ENCODE measurements at regions not wholly inside any gene's neighbourhood (a gene's known extent, or its start where the extent isn't known, plus 50 kb on each side); places are given as distances from the start of the nearest gene placed in this dataset.
A peak's percentile ranks its signal among the peaks of the same experiment; 100 is the strongest.

DNA sequence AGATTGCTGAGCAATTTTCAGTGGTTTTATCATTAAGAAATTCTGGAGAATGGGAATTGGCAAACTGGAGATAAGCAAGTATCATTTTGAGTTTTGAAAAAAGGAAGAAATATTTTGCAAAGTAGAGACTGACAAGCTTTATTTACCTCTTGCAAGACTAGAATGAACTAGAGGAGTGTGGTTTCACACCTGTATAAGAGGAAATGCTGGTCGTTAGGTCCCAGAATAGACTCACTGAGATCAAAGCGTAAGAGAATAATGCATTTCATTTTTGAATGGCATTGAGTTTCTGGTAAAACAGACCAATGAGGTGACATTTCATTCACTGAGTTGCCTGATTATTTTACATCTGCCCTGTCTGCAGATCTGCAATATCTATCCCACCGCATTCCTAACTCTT, 308.1 kb downstream of the ADGRL2 start:
- TF ChIP-seq CTCF (conservative IDR thresholded peaks at IDR 0.05; ENCODE audit: low read depth) = no peak
- H3K27ac ChIP-seq = no peak overlapping the region
- CTCF ChIA-PET = no interaction called here
- POLR2A ChIA-PET (ENCODE audit: low non-redundant PET) = no interaction called here
- no peak for DNase-seq (ENCODE audit: low spot score)

GRCh38 chr1:82106672-82107071, 305.9 kb downstream of the ADGRL2 start:
- no peak for TF ChIP-seq CTCF (conservative IDR thresholded peaks at IDR 0.05; ENCODE audit: low read depth)
- no peak overlapping the region for H3K27ac ChIP-seq
- CTCF ChIA-PET = no interaction called here
- POLR2A ChIA-PET (ENCODE audit: low non-redundant PET) = no interaction called here
- DNase-seq (ENCODE audit: low spot score) = no peak

DNA sequence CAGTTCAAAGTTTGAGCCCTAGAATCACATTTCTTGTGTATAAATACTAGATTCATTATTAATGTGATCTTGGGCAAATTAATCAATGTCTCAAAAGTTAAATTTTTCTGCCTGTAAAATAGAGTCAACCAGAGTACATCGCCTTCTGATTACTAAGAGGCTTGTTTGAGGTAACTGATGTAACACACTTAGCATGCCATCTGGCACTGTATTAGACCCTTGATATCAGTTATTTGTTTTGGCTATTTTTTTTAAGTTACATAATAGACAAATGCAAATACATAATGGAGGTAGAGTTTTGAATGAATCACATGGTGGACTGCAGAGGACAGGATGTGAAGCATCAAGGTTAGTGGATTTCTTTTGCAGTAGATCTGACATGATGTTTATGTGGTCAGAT, 298.4 kb downstream of the ADGRL2 start:
- CTCF ChIA-PET = no interaction called here
- no peak for TF ChIP-seq CTCF (conservative IDR thresholded peaks at IDR 0.05; ENCODE audit: low read depth)
- POLR2A ChIA-PET (ENCODE audit: low non-redundant PET) = no interaction called here
- no peak for DNase-seq (ENCODE audit: low spot score)
- no peak overlapping the region for H3K27ac ChIP-seq

GRCh38 chr1:82094136-82094535, 293.4 kb downstream of the ADGRL2 start:
- no peak for DNase-seq (ENCODE audit: low spot score)
- CTCF ChIA-PET = no interaction called here
- no peak for TF ChIP-seq CTCF (conservative IDR thresholded peaks at IDR 0.05; ENCODE audit: low read depth)
- H3K27ac ChIP-seq = no peak overlapping the region
- POLR2A ChIA-PET (ENCODE audit: low non-redundant PET) = no interaction called here

DNA sequence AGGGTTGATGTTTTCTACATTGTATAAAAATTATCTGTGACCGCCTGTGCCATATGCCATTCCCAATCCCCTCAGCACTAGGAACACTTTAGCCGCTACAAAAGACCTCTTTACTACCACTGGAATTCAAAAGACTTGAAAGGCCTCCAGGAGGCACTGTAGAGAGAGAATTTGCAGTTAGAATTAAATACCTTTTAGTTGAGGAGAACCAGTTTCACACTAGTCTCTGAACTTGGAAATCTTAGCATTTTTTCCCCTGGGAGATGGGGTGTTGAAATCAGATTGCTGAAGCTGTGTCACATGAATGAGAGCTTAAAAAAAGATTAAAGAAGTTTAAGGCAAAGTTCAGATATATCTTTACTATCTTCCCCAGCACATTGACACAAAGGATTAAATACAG, 291.0 kb downstream of the ADGRL2 start:
- CTCF ChIA-PET = no interaction called here
- POLR2A ChIA-PET (ENCODE audit: low non-redundant PET) = no interaction called here
- DNase-seq (ENCODE audit: low spot score) = no peak
- no peak for TF ChIP-seq CTCF (conservative IDR thresholded peaks at IDR 0.05; ENCODE audit: low read depth)
- no peak overlapping the region for H3K27ac ChIP-seq

- ChIA-PET POLR2A (ENCODE audit: low non-redundant PET) (no interaction called here), CTCF (interaction anchor here (0.7 kb wide), 1 partner anchor 278 kb away, joined by 3 read pairs; no protein-coding TSS in a partner anchor)
- TF ChIP-seq CTCF (conservative IDR thresholded peaks at IDR 0.05; ENCODE audit: low read depth) = no peak
- DNase-seq (ENCODE audit: low spot score) = no peak
- H3K27ac ChIP-seq = no peak overlapping the region
These were observed 290.5 kb downstream of the ADGRL2 start for GRCh38 chr1:82091265-82091664.

GRCh38 chr1:82090104-82090503, 289.4 kb downstream of the ADGRL2 start:
- TF ChIP-seq CTCF (conservative IDR thresholded peaks at IDR 0.05; ENCODE audit: low read depth) = peak; percentile 34
- CTCF ChIA-PET = interaction anchor here (0.7 kb wide), 3 partner anchors 20 to 212 kb away, joined by 3 to 4 read pairs (median 3); no protein-coding TSS in a partner anchor
- H3K27ac ChIP-seq = no peak overlapping the region
- POLR2A ChIA-PET (ENCODE audit: low non-redundant PET) = no interaction called here
- DNase-seq (ENCODE audit: low spot score) = peak; percentile 4
